Heart right ventricle (tissue), 16 donors: ENCODE measurements at regions not wholly inside any gene's neighbourhood (a gene's known extent, or its start where the extent isn't known, plus 50 kb on each side); places are given as distances from the start of the nearest gene placed in this dataset.

Source experiments
- ATAC-seq, 8 donors: fragments of 200-7000 bp; cut with Tn5 transposase; one replicate each; pipeline ENCODE4 v1.9.1; 2020; ENCODE audit warnings: mild to moderate bottlenecking in 8 of 8, moderate library complexity in 8 of 8, moderate number of reproducible peaks in 1 of 8
- DNase-seq, 2 donors: peaks; one replicate each; pipeline ENCODE4 v3.0.0-alpha.2; 2020
- H3K27ac ChIP-seq, 10 donors: fragments of 200-600 bp; sonication (generic) in 2 of 10; one replicate each; pipeline versions ENCODE4 v1.5.0 to v1.8.0; 2020 to 2022; ENCODE audit warnings: mild to moderate bottlenecking in 3 of 10
- H3K27me3 ChIP-seq, 7 donors: fragments of 200-600 bp; one replicate each; pipeline ENCODE4 v1.8.0; 2021 to 2022; ENCODE audit warnings: mild to moderate bottlenecking in 2 of 7
- H3K36me3 ChIP-seq, 9 donors: fragments of 200-600 bp; sonication (generic) in 1 of 9; one replicate each; pipeline versions ENCODE4 v1.5.0 to v1.8.0; 2020 to 2022; ENCODE audit warnings: mild to moderate bottlenecking in 2 of 9
- H3K4me1 ChIP-seq, 9 donors: fragments of 200-600 bp; sonication (generic) in 1 of 9; one replicate each; pipeline versions ENCODE4 v1.5.0 to v1.8.0; 2020 to 2022; ENCODE audit warnings: mild to moderate bottlenecking in 4 of 9
- H3K4me3 ChIP-seq, 10 donors: fragments of 200-600 bp; sonication (generic) in 2 of 10; one replicate each; pipeline versions ENCODE4 v1.5.0 to v1.8.0; 2020 to 2022; ENCODE audit warnings: mild to moderate bottlenecking in 7 of 10, moderate library complexity in 2 of 10
- H3K9me3 ChIP-seq, 11 donors: fragments of 200-600 bp in 10 of 11; sonication (generic) in 2 of 11; one replicate each; pipeline versions ENCODE4 v1.5.0 to v1.8.0; 2013 to 2022; ENCODE audit warnings: mild to moderate bottlenecking in 2 of 11, control low read depth in 1 of 11, moderate library complexity in 1 of 11
- WGBS, 2 donors: extraction: QIAGEN DNeasy Blood & Tissue Kit; methylation state at CpG; one replicate each; pipeline ENCODE4 v1.1.7; 2013; ENCODE audit warnings: inconsistent platforms in 1 of 2; 5-methylcytosine and 5-hydroxymethylcytosine counted together
- intact Hi-C, 10 donors: fragments of 100-400 bp; cut with DNase I; formaldehyde crosslinking; loops; one replicate each; pipeline versions ENCODE4 v1.11.1 to v1.14.2; 2022
- TF ChIP-seq, protein P1 (sequence below), 9 donors: fragments of 200-600 bp; sonication (generic) in 2 of 9; IDR thresholded peaks; one replicate each; pipeline versions ENCODE4 v1.5.0 to v1.8.0; 2021 to 2022; ENCODE audit warnings: antibody characterized with exemption in 9 of 9, mild to moderate bottlenecking in 5 of 9, moderate library complexity in 1 of 9
- donor health status: Arrhythmogenic right ventricular cardiomyopathy.
- donor health status: ischemic (EF 13 %, LVEDD 7.1; RV severe dilation, severe dysfunction).
- donor health status: healthy with polysubstance abuse.
- donor health status: DM: no; HTN: yes; CAD: no.
- donor health status: DM: no; HTN: no; CAD: no.
- donor health status: ischemic (EF 25% LVEDD 6.9; RV normal size, moderate dysfunction).
- donor health status: ischemic (EF 25% LVEDD 5.7; RV mildly dilated, moderate dysfunction).
- donor health status: healthy.
- donor health status: DM: yes; HTN: yes; CAD: no.
- donor health status: Ischemic cardiomyopathy.
- donor health status: ischemic (EF 35%, LVEDD 5.7; RV mildly dilated, moderate dysfunction).
- donor health status: nonischemic (EF 11% LVEDD 7.7; RV severe dilation, severe dysfunction).
- donor health status: DM: yes; HTN: yes; CAD: no.
- donor health status: PGD.
- donor health status: ischemic (EF 29% LVEDD 5.4; RV normal size, mild dysfunction).
- donor health status: nonischemic (EF 23%, LVEDD 6.1; RV moderate dilation, normal function).

- Histone ChIP-seq H3K9me3 (no peaks in the 10 kb centered on the region), H3K4me3 (no peak overlapping the region), H3K4me1 (peaks cover 0 to 18% (median 15%) of the 10 kb centered on the region in 9 donors), H3K27ac (no peak overlapping the region), H3K36me3 (no peaks in the 10 kb centered on the region), H3K27me3 (no peaks in the 10 kb centered on the region)
- TF ChIP-seq, protein P1, sequence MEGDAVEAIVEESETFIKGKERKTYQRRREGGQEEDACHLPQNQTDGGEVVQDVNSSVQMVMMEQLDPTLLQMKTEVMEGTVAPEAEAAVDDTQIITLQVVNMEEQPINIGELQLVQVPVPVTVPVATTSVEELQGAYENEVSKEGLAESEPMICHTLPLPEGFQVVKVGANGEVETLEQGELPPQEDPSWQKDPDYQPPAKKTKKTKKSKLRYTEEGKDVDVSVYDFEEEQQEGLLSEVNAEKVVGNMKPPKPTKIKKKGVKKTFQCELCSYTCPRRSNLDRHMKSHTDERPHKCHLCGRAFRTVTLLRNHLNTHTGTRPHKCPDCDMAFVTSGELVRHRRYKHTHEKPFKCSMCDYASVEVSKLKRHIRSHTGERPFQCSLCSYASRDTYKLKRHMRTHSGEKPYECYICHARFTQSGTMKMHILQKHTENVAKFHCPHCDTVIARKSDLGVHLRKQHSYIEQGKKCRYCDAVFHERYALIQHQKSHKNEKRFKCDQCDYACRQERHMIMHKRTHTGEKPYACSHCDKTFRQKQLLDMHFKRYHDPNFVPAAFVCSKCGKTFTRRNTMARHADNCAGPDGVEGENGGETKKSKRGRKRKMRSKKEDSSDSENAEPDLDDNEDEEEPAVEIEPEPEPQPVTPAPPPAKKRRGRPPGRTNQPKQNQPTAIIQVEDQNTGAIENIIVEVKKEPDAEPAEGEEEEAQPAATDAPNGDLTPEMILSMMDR (IDR thresholded peaks at IDR 0.05): no peak
- 86 to 87% methylated on average over 4 of the region's 4 CpGs for WGBS, 2 donors
- ATAC-seq (no peak), DNase-seq (no peak)
- intact Hi-C loops: no loop called here
Observed at GRCh38 chr6:138559143-138559542, 59.8 kb upstream of the NHSL1 start.

GRCh38 chr6:138560130-138560860 is 61.0 kb upstream of the NHSL1 start:
- Histone ChIP-seq H3K27me3 (no peaks in the 10 kb centered on the region), H3K4me3 (no peak overlapping the region), H3K27ac (no peak overlapping the region), H3K4me1 (peaks cover 0 to 13% (median 6%) of the 10 kb centered on the region in 9 donors), H3K9me3 (no peaks in the 10 kb centered on the region), H3K36me3 (no peaks in the 10 kb centered on the region)
- 66 to 72% methylated on average over 10 of the region's 10 CpGs for WGBS, 2 donors
- intact Hi-C loops: no loop called here
- ATAC-seq: no peak
- no peak for DNase-seq
- TF ChIP-seq, protein P1 (IDR thresholded peaks at IDR 0.05): no peak

GRCh38 chr6:138562691-138563090 is 63.4 kb upstream of the NHSL1 start:
- Histone ChIP-seq H3K36me3 (no peaks in the 10 kb centered on the region), H3K4me1 (peaks cover 0 to 7% (median 0%) of the 10 kb centered on the region in 9 donors), H3K4me3 (no peak overlapping the region), H3K27ac (no peak overlapping the region), H3K27me3 (no peaks in the 10 kb centered on the region), H3K9me3 (no peaks in the 10 kb centered on the region)
- 95 to 97% methylated on average over 8 of the region's 8 CpGs for WGBS, 2 donors
- ATAC-seq: no peak
- no peak for DNase-seq
- intact Hi-C loops: no loop called here
- TF ChIP-seq, protein P1 (IDR thresholded peaks at IDR 0.05): no peak

GRCh38 chr6:138563231-138563630 is 63.9 kb upstream of the NHSL1 start:
- Histone ChIP-seq H3K4me3 (no peak overlapping the region), H3K9me3 (no peaks in the 10 kb centered on the region), H3K27ac (no peak overlapping the region), H3K27me3 (no peaks in the 10 kb centered on the region), H3K4me1 (peaks cover 0 to 7% (median 0%) of the 10 kb centered on the region in 9 donors), H3K36me3 (no peaks in the 10 kb centered on the region)
- intact Hi-C loops: no loop called here
- 82 to 86% methylated on average over 6 of the region's 6 CpGs for WGBS, 2 donors
- ATAC-seq (no peak), DNase-seq (no peak)
- TF ChIP-seq, protein P1 (IDR thresholded peaks at IDR 0.05): no peak
